ENCODE measurements at regions not wholly inside any gene's neighbourhood (a gene's known extent, or its start where the extent isn't known, plus 50 kb on each side); places are given as distances from the start of the nearest gene placed in this dataset.
"Not testable (repeated sequence)": the region's sequence is repeated elsewhere in the genome, so short reads cannot be mapped to it uniquely, and the experiment has no call there.

GRCh38 chr3:82586002-82586401, 824.6 kb upstream of the GBE1 start:
- TF ChIP-seq CTCF (IDR thresholded peaks at IDR 0.05 in 4 of 5, conservative IDR thresholded peaks at IDR 0.05 in 1 of 5); POLR2A (IDR thresholded peaks at IDR 0.05): not testable (repeated sequence)
